SU-DHL-6 (cell line): ENCODE measurements at regions not wholly inside any gene's neighbourhood (a gene's known extent, or its start where the extent isn't known, plus 50 kb on each side); places are given as distances from the start of the nearest gene placed in this dataset.

ENCODE experiments used
- CTCF ChIP-seq: fragments of 200-600 bp; sonication (generic); IDR thresholded peaks from one replicate; pipeline ENCODE4 v1.5.1; 2017; ENCODE audit warnings: antibody characterized with exemption, mild to moderate bottlenecking, low read length, moderate library complexity; ENCODE audit not compliant: insufficient read depth, poor library complexity, severe bottlenecking
- EZH2phosphoT487 ChIP-seq: fragments of 200-600 bp; sonication (generic), shearing (Covaris generic); conservative IDR thresholded peaks from 2 replicates; pipeline ENCODE4 v1.6.1; 2018; ENCODE audit warnings: mild to moderate bottlenecking, antibody characterized with exemption, low read length, moderate library complexity, mixed read lengths

DNA sequence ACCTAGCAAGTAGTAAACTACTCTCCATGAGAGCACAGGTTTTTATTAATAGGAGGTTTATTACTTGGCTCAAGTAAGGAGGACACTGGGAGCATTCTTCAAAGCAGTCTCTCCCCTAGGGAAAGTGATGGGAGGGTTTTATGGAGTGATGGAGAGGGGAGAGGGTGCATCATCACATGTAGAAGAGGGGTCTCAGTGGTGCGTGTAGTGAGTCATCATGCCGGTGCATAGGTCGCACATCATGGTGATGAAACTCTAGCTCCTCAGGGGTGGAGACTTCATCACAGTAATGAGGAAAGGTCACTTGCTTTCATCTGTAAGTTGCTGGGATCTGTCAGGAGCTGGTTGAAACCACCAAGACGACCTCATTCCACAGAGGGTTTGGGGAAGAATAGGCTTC is 210.8 kb upstream of the UBL3 start:
- TF ChIP-seq CTCF (no peak), EZH2phosphoT487 (no peak)
